Transverse colon (tissue), 4 donors: ENCODE measurements at regions not wholly inside any gene's neighbourhood (a gene's known extent, or its start where the extent isn't known, plus 50 kb on each side); places are given as distances from the start of the nearest gene placed in this dataset.

Experiments used
- EP300 ChIP-seq: sonication (generic); formaldehyde crosslinking; IDR thresholded peaks from one replicate; pipeline ENCODE4 v1.6.1; 2017; ENCODE audit warnings: antibody characterized with exemption, low read depth
- POLR2A ChIP-seq: fragments of 450-650 bp; IDR thresholded peaks from one replicate; pipeline ENCODE4 v1.6.1; 2016; ENCODE audit warnings: antibody characterized with exemption, mild to moderate bottlenecking, moderate library complexity
- POLR2AphosphoS5 ChIP-seq, 3 donors: sonication (generic); formaldehyde crosslinking; IDR thresholded peaks; one replicate each; pipeline ENCODE4 v1.6.1; 2016; ENCODE audit warnings: antibody characterized with exemption in 3 of 3
- TF ChIP-seq, protein P1 (sequence below), 5 experiments: fragments of 200-600 bp in 3 of 5; fragments of 450-650 bp in 2 of 5; sonication (generic) in 3 of 5; IDR thresholded peaks; 1 replicate in 2 of 5; 2 replicates in 3 of 5; pipeline ENCODE4 v1.5.1; 2016 to 2017; ENCODE audit warnings: antibody characterized with exemption in 5 of 5, inconsistent platforms in 3 of 5, mild to moderate bottlenecking in 2 of 5, moderate library complexity in 1 of 5

DNA sequence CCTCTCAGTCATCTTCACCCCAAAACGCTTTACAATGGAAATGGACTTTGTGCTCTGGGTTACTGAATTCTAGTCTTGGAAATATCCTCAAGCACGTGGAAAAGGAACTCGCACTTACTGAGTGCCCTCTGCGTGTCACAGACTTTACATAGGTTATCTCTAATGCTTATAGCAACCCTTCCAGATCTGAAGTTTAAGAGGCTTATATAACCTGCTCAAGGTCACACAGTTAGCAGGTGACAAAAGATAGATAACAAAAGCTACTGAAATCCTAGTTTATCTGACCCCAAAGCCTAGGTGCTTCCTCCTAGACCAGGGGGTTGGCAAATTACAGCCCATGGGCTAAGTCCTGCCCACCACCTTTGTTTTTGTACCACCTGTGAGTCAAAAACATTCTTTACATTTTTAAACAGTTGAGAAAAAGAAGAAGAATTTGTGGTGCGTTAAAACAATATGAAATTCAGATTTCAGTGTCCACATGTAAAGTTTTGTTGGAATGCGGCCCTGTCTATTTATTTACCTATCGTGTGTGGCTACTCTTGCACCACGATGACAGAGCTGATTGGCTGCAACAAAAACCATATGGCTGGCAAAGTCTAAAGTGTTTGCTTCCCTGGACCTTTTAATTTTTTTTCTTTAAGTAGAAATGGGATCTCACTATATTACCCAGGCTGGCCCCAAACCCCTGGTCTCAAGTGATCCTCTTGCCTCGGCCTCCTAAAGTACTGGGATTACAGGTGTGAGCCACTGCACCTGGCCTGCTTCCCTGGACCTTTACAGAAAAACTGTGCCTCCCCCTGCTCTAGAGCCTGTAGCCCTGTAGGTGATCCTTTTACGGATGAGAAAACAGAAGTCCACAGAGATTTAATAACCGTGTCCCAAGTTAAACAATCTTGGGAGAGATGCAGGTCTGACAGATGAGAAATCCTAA is 110.2 kb upstream of the RREB1 start:
- TF ChIP-seq, protein P1, sequence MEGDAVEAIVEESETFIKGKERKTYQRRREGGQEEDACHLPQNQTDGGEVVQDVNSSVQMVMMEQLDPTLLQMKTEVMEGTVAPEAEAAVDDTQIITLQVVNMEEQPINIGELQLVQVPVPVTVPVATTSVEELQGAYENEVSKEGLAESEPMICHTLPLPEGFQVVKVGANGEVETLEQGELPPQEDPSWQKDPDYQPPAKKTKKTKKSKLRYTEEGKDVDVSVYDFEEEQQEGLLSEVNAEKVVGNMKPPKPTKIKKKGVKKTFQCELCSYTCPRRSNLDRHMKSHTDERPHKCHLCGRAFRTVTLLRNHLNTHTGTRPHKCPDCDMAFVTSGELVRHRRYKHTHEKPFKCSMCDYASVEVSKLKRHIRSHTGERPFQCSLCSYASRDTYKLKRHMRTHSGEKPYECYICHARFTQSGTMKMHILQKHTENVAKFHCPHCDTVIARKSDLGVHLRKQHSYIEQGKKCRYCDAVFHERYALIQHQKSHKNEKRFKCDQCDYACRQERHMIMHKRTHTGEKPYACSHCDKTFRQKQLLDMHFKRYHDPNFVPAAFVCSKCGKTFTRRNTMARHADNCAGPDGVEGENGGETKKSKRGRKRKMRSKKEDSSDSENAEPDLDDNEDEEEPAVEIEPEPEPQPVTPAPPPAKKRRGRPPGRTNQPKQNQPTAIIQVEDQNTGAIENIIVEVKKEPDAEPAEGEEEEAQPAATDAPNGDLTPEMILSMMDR (IDR thresholded peaks at IDR 0.05) = no peak
- TF ChIP-seq POLR2A (no peak), POLR2AphosphoS5 (IDR thresholded peaks at IDR 0.05) (no peak), EP300 (no peak)
